ENCODE measurements at regions not wholly inside any gene's neighbourhood (a gene's known extent, or its start where the extent isn't known, plus 50 kb on each side); places are given as distances from the start of the nearest gene placed in this dataset.
A peak's percentile ranks its signal among the peaks of the same experiment; 100 is the strongest.

DNA sequence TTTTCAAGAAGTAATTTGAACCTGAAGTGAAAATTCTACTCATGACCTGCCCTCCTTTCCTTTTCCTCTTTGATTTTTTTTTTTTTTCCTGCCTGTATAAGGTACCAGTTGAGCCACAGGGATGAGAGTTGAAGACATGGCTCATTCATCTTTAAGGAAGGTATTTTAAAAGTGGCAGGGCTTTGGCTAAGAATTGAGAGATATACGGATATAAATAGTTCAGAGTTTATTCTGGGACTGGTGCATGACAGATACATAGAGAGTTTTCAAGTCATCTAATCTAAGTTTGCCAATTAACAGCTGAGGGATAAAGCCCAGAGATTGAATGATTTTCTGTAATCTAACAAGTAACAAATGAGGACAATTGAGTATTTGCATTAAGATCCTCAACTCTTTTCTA, 69.8 kb downstream of the BTBD3 start:
- 56 to 61% methylated on average over 1 of the region's 1 CpG for WGBS, 2 donors
- Histone ChIP-seq H3K9me3 (no peaks in the 10 kb centered on the region), H3K27me3 (no peaks in the 10 kb centered on the region), H3K4me1 (peaks cover 0 to 22% (median 8%) of the 10 kb centered on the region in 9 donors), H3K36me3 (no peaks in the 10 kb centered on the region), H3K4me3 (no peak overlapping the region), H3K27ac (no peak overlapping the region)
- intact Hi-C loops (cut with DNase I), result no loop called here
- TF ChIP-seq CTCF (IDR thresholded peaks at IDR 0.05), result no peak
- DNase-seq (no peak), ATAC-seq (peak in 4 of 8 donors; percentile 56 to 73 (median 68))

- DNase-seq, result no peak
- intact Hi-C loops (cut with DNase I), result no loop called here
- 79 to 80% methylated on average over 7 of the region's 7 CpGs for WGBS, 2 donors
- Histone ChIP-seq H3K4me3 (no peak overlapping the region), H3K4me1 (peaks cover 0 to 22% (median 13%) of the 10 kb centered on the region in 9 donors), H3K9me3 (no peaks in the 10 kb centered on the region), H3K36me3 (no peaks in the 10 kb centered on the region), H3K27me3 (no peaks in the 10 kb centered on the region), H3K27ac (no peak overlapping the region)
- no peak for TF ChIP-seq CTCF (IDR thresholded peaks at IDR 0.05)
- peak in 3 of 8 donors; percentile 20 to 44 (median 37) for ATAC-seq
Measured at GRCh38 chr20:11989018-11989771, 71.5 kb downstream of the BTBD3 start.

DNA sequence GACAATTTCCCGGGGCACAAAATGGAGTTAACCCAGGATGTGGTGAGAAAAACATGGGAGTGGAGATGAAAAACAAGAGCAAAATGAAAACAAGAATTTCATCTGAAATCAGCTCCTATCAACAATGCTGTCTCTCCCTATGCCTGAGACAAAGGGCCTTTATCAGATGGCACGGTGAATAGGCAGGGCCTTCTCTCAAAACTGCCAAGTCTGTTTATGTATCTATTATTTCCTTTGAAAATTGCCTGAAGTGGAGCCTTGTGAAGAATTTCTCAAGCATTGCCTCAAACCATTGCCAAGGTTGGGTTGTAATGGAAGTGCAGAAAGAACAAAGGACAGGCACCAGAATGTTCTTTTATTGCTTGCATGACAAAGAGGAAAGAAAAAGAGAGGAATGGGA, 74.7 kb downstream of the BTBD3 start:
- WGBS, 2 donors, result 86 to 90% methylated on average over 2 of the region's 2 CpGs
- no peak overlapping the region for H3K27ac ChIP-seq
- H3K4me3 ChIP-seq, result no peak overlapping the region
- no peaks in the 10 kb centered on the region for H3K27me3 ChIP-seq
- no peaks in the 10 kb centered on the region for H3K36me3 ChIP-seq
- peaks cover 0 to 13% (median 7%) of the 10 kb centered on the region in 9 donors for H3K4me1 ChIP-seq
- DNase-seq, result no peak
- ATAC-seq, result no peak
- H3K9me3 ChIP-seq, result no peaks in the 10 kb centered on the region
- intact Hi-C loops (cut with DNase I), result no loop called here
- TF ChIP-seq CTCF (IDR thresholded peaks at IDR 0.05), result no peak

GRCh38 chr20:11993886-11994461, 76.3 kb downstream of the BTBD3 start:
- Histone ChIP-seq H3K27ac (no peak overlapping the region), H3K27me3 (no peaks in the 10 kb centered on the region), H3K36me3 (no peaks in the 10 kb centered on the region), H3K9me3 (no peaks in the 10 kb centered on the region), H3K4me1 (peaks cover 0 to 4% (median 0%) of the 10 kb centered on the region in 9 donors), H3K4me3 (no peak overlapping the region)
- intact Hi-C loops (cut with DNase I), result no loop called here
- ATAC-seq (peak in 1 of 8 donors; percentile 26), DNase-seq (no peak)
- TF ChIP-seq CTCF (IDR thresholded peaks at IDR 0.05), result no peak
- WGBS, 2 donors, result 80 to 82% methylated on average over 7 of the region's 7 CpGs

All from heart right ventricle (tissue), 16 donors.